ENCODE measurements at regions not wholly inside any gene's neighbourhood (a gene's known extent, or its start where the extent isn't known, plus 50 kb on each side); places are given as distances from the start of the nearest gene placed in this dataset.

DNA sequence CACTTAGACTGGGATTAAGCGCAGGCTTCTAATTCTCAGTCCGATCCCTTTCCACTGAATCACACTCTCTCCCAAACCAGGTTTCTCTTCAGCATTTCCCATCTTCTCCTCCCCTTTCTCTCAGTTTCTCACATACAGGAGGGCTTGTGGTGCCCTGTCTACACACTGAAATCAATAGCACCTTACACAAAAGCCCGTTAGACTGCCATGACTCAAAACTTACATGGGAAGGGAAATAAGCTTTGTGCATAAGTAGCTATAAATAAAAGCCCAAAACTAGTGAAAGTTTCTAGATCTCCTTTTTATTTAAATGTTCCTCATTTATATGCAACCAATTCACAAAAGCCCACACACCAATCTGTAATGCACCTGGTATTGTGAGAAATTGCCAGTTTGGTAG lies 318.4 kb downstream of the TXNL1 start:
- POLR2A ChIA-PET: no interaction called here
- CTCF ChIA-PET: no interaction called here
- Histone ChIP-seq H3K9me3 (ENCODE audit: control insufficient read depth, insufficient read depth, low read depth, low read length) (no peaks in the 10 kb centered on the region), H3K36me3 (ENCODE audit: control insufficient read depth, insufficient read depth, low read length) (no peaks in the 10 kb centered on the region), H3K4me3 (ENCODE audit: low read depth in 2 of 2, low read length in 2 of 2) (no peak overlapping the region), H3K27me3 (ENCODE audit: control insufficient read depth, insufficient read depth, low read length) (no peaks in the 10 kb centered on the region), H3K27ac (ENCODE audit: low read length) (no peak overlapping the region), H3K4me1 (ENCODE audit: control insufficient read depth, insufficient read depth, low read length) (no peaks in the 10 kb centered on the region)
- in situ Hi-C loops (cut with HindIII; ENCODE audit: low pct_unique_long_range_greater_than_20kb, low sequenced_read_pairs) (no loop called here), intact Hi-C loops (cut with micrococcal nuclease; ENCODE audit: unreplicated experiment) (no loop called here)
- TF ChIP-seq SIN3A (IDR thresholded peaks at IDR 0.05; ENCODE audit: borderline replicate concordance, insufficient read depth, low read depth, low read length): no peak
- TF ChIP-seq, protein P1, sequence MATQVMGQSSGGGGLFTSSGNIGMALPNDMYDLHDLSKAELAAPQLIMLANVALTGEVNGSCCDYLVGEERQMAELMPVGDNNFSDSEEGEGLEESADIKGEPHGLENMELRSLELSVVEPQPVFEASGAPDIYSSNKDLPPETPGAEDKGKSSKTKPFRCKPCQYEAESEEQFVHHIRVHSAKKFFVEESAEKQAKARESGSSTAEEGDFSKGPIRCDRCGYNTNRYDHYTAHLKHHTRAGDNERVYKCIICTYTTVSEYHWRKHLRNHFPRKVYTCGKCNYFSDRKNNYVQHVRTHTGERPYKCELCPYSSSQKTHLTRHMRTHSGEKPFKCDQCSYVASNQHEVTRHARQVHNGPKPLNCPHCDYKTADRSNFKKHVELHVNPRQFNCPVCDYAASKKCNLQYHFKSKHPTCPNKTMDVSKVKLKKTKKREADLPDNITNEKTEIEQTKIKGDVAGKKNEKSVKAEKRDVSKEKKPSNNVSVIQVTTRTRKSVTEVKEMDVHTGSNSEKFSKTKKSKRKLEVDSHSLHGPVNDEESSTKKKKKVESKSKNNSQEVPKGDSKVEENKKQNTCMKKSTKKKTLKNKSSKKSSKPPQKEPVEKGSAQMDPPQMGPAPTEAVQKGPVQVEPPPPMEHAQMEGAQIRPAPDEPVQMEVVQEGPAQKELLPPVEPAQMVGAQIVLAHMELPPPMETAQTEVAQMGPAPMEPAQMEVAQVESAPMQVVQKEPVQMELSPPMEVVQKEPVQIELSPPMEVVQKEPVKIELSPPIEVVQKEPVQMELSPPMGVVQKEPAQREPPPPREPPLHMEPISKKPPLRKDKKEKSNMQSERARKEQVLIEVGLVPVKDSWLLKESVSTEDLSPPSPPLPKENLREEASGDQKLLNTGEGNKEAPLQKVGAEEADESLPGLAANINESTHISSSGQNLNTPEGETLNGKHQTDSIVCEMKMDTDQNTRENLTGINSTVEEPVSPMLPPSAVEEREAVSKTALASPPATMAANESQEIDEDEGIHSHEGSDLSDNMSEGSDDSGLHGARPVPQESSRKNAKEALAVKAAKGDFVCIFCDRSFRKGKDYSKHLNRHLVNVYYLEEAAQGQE (IDR thresholded peaks at IDR 0.05; ENCODE audit: insufficient read depth in 1 of 2, low read depth in 2 of 2, low read length in 1 of 2): no peak
- TF ChIP-seq POLR2AphosphoS5 (IDR thresholded peaks at IDR 0.05; ENCODE audit: low read depth, low read length): no peak
- TF ChIP-seq TCF7L2 (IDR thresholded peaks at IDR 0.05; ENCODE audit: low read depth, low read length): no peak
- TF ChIP-seq, protein P2, sequence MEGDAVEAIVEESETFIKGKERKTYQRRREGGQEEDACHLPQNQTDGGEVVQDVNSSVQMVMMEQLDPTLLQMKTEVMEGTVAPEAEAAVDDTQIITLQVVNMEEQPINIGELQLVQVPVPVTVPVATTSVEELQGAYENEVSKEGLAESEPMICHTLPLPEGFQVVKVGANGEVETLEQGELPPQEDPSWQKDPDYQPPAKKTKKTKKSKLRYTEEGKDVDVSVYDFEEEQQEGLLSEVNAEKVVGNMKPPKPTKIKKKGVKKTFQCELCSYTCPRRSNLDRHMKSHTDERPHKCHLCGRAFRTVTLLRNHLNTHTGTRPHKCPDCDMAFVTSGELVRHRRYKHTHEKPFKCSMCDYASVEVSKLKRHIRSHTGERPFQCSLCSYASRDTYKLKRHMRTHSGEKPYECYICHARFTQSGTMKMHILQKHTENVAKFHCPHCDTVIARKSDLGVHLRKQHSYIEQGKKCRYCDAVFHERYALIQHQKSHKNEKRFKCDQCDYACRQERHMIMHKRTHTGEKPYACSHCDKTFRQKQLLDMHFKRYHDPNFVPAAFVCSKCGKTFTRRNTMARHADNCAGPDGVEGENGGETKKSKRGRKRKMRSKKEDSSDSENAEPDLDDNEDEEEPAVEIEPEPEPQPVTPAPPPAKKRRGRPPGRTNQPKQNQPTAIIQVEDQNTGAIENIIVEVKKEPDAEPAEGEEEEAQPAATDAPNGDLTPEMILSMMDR (IDR thresholded peaks at IDR 0.05): no peak
- DNase-seq (ENCODE audit: low read depth, low spot score): no peak
- ATAC-seq: no peak
- no TSS peak for BruUV-seq (replicated peaks)

DNA sequence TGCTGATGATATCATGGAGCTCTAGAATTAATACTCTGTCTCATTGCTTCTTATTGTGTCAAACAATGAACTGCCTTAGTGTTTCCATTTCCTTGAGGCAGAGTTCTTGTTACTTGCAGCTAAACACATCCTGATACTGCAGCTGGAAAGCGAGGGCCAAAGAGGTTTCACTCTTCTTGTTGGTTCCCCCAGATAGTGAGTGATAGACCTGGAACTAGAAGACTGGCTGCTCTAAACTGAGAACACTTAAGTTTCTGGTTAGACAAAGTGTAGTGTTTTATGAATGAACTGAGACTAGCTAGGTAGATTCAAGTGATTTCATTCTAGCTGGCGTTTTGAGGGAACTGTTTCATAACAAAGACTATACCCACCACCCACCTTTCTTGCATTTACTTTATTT lies 321.7 kb downstream of the TXNL1 start:
- in situ Hi-C loops (cut with HindIII; ENCODE audit: low pct_unique_long_range_greater_than_20kb, low sequenced_read_pairs) (no loop called here), intact Hi-C loops (cut with micrococcal nuclease; ENCODE audit: unreplicated experiment) (no loop called here)
- ATAC-seq (no peak), DNase-seq (ENCODE audit: low read depth, low spot score) (no peak)
- Histone ChIP-seq H3K27me3 (ENCODE audit: control insufficient read depth, insufficient read depth, low read length) (no peaks in the 10 kb centered on the region), H3K27ac (ENCODE audit: low read length) (no peak overlapping the region), H3K4me3 (ENCODE audit: low read depth in 2 of 2, low read length in 2 of 2) (no peak overlapping the region), H3K4me1 (ENCODE audit: control insufficient read depth, insufficient read depth, low read length) (no peaks in the 10 kb centered on the region), H3K9me3 (ENCODE audit: control insufficient read depth, insufficient read depth, low read depth, low read length) (no peaks in the 10 kb centered on the region), H3K36me3 (ENCODE audit: control insufficient read depth, insufficient read depth, low read length) (no peaks in the 10 kb centered on the region)
- BruUV-seq (replicated peaks): no TSS peak
- no peak for TF ChIP-seq TCF7L2 (IDR thresholded peaks at IDR 0.05; ENCODE audit: low read depth, low read length)
- TF ChIP-seq, protein P1 (IDR thresholded peaks at IDR 0.05; ENCODE audit: insufficient read depth in 1 of 2, low read depth in 2 of 2, low read length in 1 of 2): no peak
- no peak for TF ChIP-seq POLR2AphosphoS5 (IDR thresholded peaks at IDR 0.05; ENCODE audit: low read depth, low read length)
- TF ChIP-seq, protein P2 (IDR thresholded peaks at IDR 0.05): no peak
- no peak for TF ChIP-seq SIN3A (IDR thresholded peaks at IDR 0.05; ENCODE audit: borderline replicate concordance, insufficient read depth, low read depth, low read length)
- POLR2A ChIA-PET: no interaction called here
- CTCF ChIA-PET: no interaction called here

Data from Panc1 (cell line).